ENCODE measurements at regions not wholly inside any gene's neighbourhood (a gene's known extent, or its start where the extent isn't known, plus 50 kb on each side); places are given as distances from the start of the nearest gene placed in this dataset.

DNA sequence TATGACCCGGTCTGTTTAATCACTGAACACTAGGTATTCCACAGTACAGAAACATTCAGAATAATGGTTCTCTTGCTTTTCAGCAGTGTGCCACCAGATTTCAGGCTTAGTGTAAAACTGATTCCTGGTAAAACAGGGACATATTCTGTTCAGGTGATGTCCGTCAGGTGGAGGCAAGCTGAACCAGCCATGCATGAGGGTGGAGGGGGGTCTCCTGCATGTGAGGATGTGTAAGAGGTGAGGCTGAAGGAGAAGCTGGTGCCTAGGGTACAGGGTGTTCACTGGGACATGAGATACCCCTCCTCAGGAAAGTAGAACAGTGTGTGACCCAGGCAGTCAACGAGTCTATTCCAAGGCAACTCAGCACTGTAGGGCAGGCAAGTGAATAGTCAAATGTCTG is 563.9 kb downstream of the BNC2 start:
- 89% methylated on average over 3 of the region's 3 CpGs for WGBS
- no peak overlapping the region for H2BK120ac ChIP-seq (ENCODE audit: low read depth, low read length)
- H3K23ac ChIP-seq (ENCODE audit: low read length in 2 of 2): no peak overlapping the region
- no peak overlapping the region for H3K14ac ChIP-seq (ENCODE audit: low read length in 2 of 2)
- no peak overlapping the region for H2BK12ac ChIP-seq (ENCODE audit: low read length in 2 of 2)
- H3K4ac ChIP-seq (ENCODE audit: low read depth in 1 of 2, low read length in 2 of 2): no peak overlapping the region
- H2AK5ac ChIP-seq (ENCODE audit: low read length, severe bottlenecking): no peak overlapping the region
- no peak overlapping the region for H4K8ac ChIP-seq (ENCODE audit: low read length)
- no peaks in the 10 kb centered on the region for H3K9me3 ChIP-seq (ENCODE audit: control insufficient read depth, low read length)
- no peaks in the 10 kb centered on the region for H3K36me3 ChIP-seq (ENCODE audit: control insufficient read depth in 1 of 2, insufficient read depth in 2 of 2, low read depth in 1 of 2, low read length in 2 of 2)
- H3K79me1 ChIP-seq (replicated peaks; ENCODE audit: low read length, poor library complexity, severe bottlenecking): no peaks in the 10 kb centered on the region
- H3K27ac ChIP-seq (ENCODE audit: low read length, poor library complexity, severe bottlenecking): no peak overlapping the region
- H2BK5ac ChIP-seq (ENCODE audit: low read depth, low read length, poor library complexity, severe bottlenecking): no peak overlapping the region
- peaks cover 6% of the 10 kb centered on the region for H3K4me1 ChIP-seq (ENCODE audit: control insufficient read depth, insufficient read depth, low read depth, low read length)
- H2AFZ ChIP-seq (ENCODE audit: low read depth, low read length): no peak overlapping the region
- no peak for DNase-seq
- H3K18ac ChIP-seq (ENCODE audit: low read depth in 1 of 2, low read length in 2 of 2): no peak overlapping the region
- no peak overlapping the region for H2BK15ac ChIP-seq (ENCODE audit: low read depth, poor library complexity, severe bottlenecking)
- no peak overlapping the region for H4K91ac ChIP-seq (ENCODE audit: low read length)
- H3K4me2 ChIP-seq (ENCODE audit: low read length, poor library complexity, severe bottlenecking): no peak overlapping the region
- H3K27me3 ChIP-seq (ENCODE audit: control insufficient read depth in 1 of 2, insufficient read depth in 1 of 2, low read length in 2 of 2): peaks cover 0 to 3% of the 10 kb centered on the region in 2 experiments
- no peak overlapping the region for H3K4me3 ChIP-seq (ENCODE audit: insufficient read depth in 1 of 2, low read depth in 1 of 2, low read length in 2 of 2)
- no peak overlapping the region for H3K9ac ChIP-seq (ENCODE audit: low read length)

DNA sequence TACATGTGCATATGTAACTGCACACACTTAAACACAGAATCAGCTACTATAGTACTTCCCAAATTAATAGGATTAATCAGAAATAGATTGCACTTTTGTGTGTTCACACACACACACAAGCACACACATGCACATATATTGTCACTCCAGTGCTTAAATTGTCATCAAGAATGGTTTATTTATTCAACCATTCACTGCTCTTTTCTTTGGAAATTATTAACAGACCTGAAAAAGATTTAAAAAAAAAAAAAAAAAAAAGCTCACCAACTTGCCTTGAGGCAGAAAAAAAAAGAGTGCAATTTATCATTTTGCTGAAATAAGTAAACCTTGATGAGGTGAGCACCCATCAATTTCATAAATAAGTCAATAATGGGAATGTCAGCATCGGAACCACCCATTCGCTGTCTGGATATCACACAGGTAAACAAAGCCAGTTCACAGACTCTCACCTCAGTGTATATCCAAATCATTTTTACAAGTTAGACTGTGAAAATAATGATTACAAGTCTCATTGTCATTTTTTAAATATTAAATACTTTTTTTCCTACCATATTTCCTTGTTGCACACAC is 562.8 kb downstream of the BNC2 start:
- H3K9me3 ChIP-seq (ENCODE audit: control insufficient read depth, low read length): no peaks in the 10 kb centered on the region
- H3K79me1 ChIP-seq (replicated peaks; ENCODE audit: low read length, poor library complexity, severe bottlenecking): no peaks in the 10 kb centered on the region
- peaks cover 6% of the 10 kb centered on the region for H3K4me1 ChIP-seq (ENCODE audit: control insufficient read depth, insufficient read depth, low read depth, low read length)
- H4K91ac ChIP-seq (ENCODE audit: low read length): no peak overlapping the region
- H2AK5ac ChIP-seq (ENCODE audit: low read length, severe bottlenecking): no peak overlapping the region
- H3K27ac ChIP-seq (ENCODE audit: low read length, poor library complexity, severe bottlenecking): no peak overlapping the region
- H2BK5ac ChIP-seq (ENCODE audit: low read depth, low read length, poor library complexity, severe bottlenecking): no peak overlapping the region
- H3K4ac ChIP-seq (ENCODE audit: low read depth in 1 of 2, low read length in 2 of 2): no peak overlapping the region
- H3K23ac ChIP-seq (ENCODE audit: low read length in 2 of 2): no peak overlapping the region
- H3K27me3 ChIP-seq (ENCODE audit: control insufficient read depth in 1 of 2, insufficient read depth in 1 of 2, low read length in 2 of 2): peaks cover 0 to 3% of the 10 kb centered on the region in 2 experiments
- H2BK120ac ChIP-seq (ENCODE audit: low read depth, low read length): no peak overlapping the region
- no peaks in the 10 kb centered on the region for H3K36me3 ChIP-seq (ENCODE audit: control insufficient read depth in 1 of 2, insufficient read depth in 2 of 2, low read depth in 1 of 2, low read length in 2 of 2)
- DNase-seq: no peak
- H3K18ac ChIP-seq (ENCODE audit: low read depth in 1 of 2, low read length in 2 of 2): no peak overlapping the region
- no peak overlapping the region for H3K9ac ChIP-seq (ENCODE audit: low read length)
- H3K14ac ChIP-seq (ENCODE audit: low read length in 2 of 2): no peak overlapping the region
- no peak overlapping the region for H3K4me2 ChIP-seq (ENCODE audit: low read length, poor library complexity, severe bottlenecking)
- H2BK12ac ChIP-seq (ENCODE audit: low read length in 2 of 2): no peak overlapping the region
- 100% methylated on average over 1 of the region's 2 CpGs for WGBS
- H2AFZ ChIP-seq (ENCODE audit: low read depth, low read length): no peak overlapping the region
- H3K4me3 ChIP-seq (ENCODE audit: insufficient read depth in 1 of 2, low read depth in 1 of 2, low read length in 2 of 2): no peak overlapping the region
- H4K8ac ChIP-seq (ENCODE audit: low read length): no peak overlapping the region
- no peak overlapping the region for H2BK15ac ChIP-seq (ENCODE audit: low read depth, poor library complexity, severe bottlenecking)

GRCh38 chr9:16308645-16309044 is 561.8 kb downstream of the BNC2 start:
- Histone ChIP-seq H3K4me2 (ENCODE audit: low read length, poor library complexity, severe bottlenecking) (no peak overlapping the region), H3K36me3 (ENCODE audit: control insufficient read depth in 1 of 2, insufficient read depth in 2 of 2, low read depth in 1 of 2, low read length in 2 of 2) (no peaks in the 10 kb centered on the region), H4K8ac (ENCODE audit: low read length) (no peak overlapping the region), H2BK5ac (ENCODE audit: low read depth, low read length, poor library complexity, severe bottlenecking) (no peak overlapping the region), H3K9me3 (ENCODE audit: control insufficient read depth, low read length) (no peaks in the 10 kb centered on the region), H4K91ac (ENCODE audit: low read length) (no peak overlapping the region), H3K4me3 (ENCODE audit: insufficient read depth in 1 of 2, low read depth in 1 of 2, low read length in 2 of 2) (no peak overlapping the region), H3K18ac (ENCODE audit: low read depth in 1 of 2, low read length in 2 of 2) (no peak overlapping the region), H2AFZ (ENCODE audit: low read depth, low read length) (no peak overlapping the region), H3K23ac (ENCODE audit: low read length in 2 of 2) (no peak overlapping the region), H3K4me1 (ENCODE audit: control insufficient read depth, insufficient read depth, low read depth, low read length) (peaks cover 6% of the 10 kb centered on the region), H3K27me3 (ENCODE audit: control insufficient read depth in 1 of 2, insufficient read depth in 1 of 2, low read length in 2 of 2) (peaks cover 0 to 3% of the 10 kb centered on the region in 2 experiments), H3K79me1 (replicated peaks; ENCODE audit: low read length, poor library complexity, severe bottlenecking) (no peaks in the 10 kb centered on the region), H2AK5ac (ENCODE audit: low read length, severe bottlenecking) (no peak overlapping the region), H3K14ac (ENCODE audit: low read length in 2 of 2) (no peak overlapping the region), H3K27ac (ENCODE audit: low read length, poor library complexity, severe bottlenecking) (no peak overlapping the region), H3K4ac (ENCODE audit: low read depth in 1 of 2, low read length in 2 of 2) (no peak overlapping the region), H2BK12ac (ENCODE audit: low read length in 2 of 2) (no peak overlapping the region), H3K9ac (ENCODE audit: low read length) (no peak overlapping the region), H2BK15ac (ENCODE audit: low read depth, poor library complexity, severe bottlenecking) (no peak overlapping the region), H2BK120ac (ENCODE audit: low read depth, low read length) (no peak overlapping the region)
- no peak for DNase-seq
- WGBS: 92% methylated on average over 4 of the region's 5 CpGs

DNA sequence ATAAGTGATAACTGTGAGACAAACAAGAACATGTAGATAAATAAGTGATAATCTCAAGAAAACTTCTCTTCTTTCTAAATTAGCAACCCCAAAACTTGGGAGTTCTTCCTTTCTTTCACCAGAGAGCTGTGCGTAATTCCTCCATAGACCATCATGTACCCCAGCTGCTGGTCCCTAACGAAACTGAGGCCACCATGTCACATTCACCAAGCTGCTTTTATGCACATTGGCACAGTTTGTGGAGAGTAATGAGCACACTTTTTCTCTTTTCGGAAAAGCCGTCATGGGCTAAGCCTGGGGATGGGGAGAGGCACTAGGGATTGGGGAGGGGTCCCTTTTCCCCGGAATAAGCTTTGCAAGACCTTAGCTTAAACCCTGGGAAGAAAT is 561.4 kb downstream of the BNC2 start:
- no peaks in the 10 kb centered on the region for H3K9me3 ChIP-seq (ENCODE audit: control insufficient read depth, low read length)
- WGBS: 91% methylated on average over 4 of the region's 5 CpGs
- H3K9ac ChIP-seq (ENCODE audit: low read length): peak overlapping the region; percentile 41

More for the DNA sequence above, 561.4 kb downstream of the BNC2 start:
- Histone ChIP-seq H2AFZ (ENCODE audit: low read depth, low read length) (no peak overlapping the region), H2AK5ac (ENCODE audit: low read length, severe bottlenecking) (peak overlapping the region; percentile 15), H3K4me3 (ENCODE audit: insufficient read depth in 1 of 2, low read depth in 1 of 2, low read length in 2 of 2) (no peak overlapping the region), H3K36me3 (ENCODE audit: control insufficient read depth in 1 of 2, insufficient read depth in 2 of 2, low read depth in 1 of 2, low read length in 2 of 2) (no peaks in the 10 kb centered on the region), H3K14ac (ENCODE audit: low read length in 2 of 2) (no peak overlapping the region), H3K4me2 (ENCODE audit: low read length, poor library complexity, severe bottlenecking) (no peak overlapping the region), H2BK15ac (ENCODE audit: low read depth, poor library complexity, severe bottlenecking) (no peak overlapping the region), H3K4me1 (ENCODE audit: control insufficient read depth, insufficient read depth, low read depth, low read length) (peaks cover 6% of the 10 kb centered on the region), H2BK12ac (ENCODE audit: low read length in 2 of 2) (no peak overlapping the region), H2BK5ac (ENCODE audit: low read depth, low read length, poor library complexity, severe bottlenecking) (no peak overlapping the region), H3K79me1 (replicated peaks; ENCODE audit: low read length, poor library complexity, severe bottlenecking) (no peaks in the 10 kb centered on the region), H3K23ac (ENCODE audit: low read length in 2 of 2) (no peak overlapping the region), H3K27me3 (ENCODE audit: control insufficient read depth in 1 of 2, insufficient read depth in 1 of 2, low read length in 2 of 2) (peaks cover 0 to 3% of the 10 kb centered on the region in 2 experiments), H3K4ac (ENCODE audit: low read depth in 1 of 2, low read length in 2 of 2) (no peak overlapping the region), H2BK120ac (ENCODE audit: low read depth, low read length) (no peak overlapping the region), H4K8ac (ENCODE audit: low read length) (no peak overlapping the region), H4K91ac (ENCODE audit: low read length) (no peak overlapping the region), H3K27ac (ENCODE audit: low read length, poor library complexity, severe bottlenecking) (no peak overlapping the region), H3K18ac (ENCODE audit: low read depth in 1 of 2, low read length in 2 of 2) (no peak overlapping the region)
- no peak for DNase-seq
